ENCODE measurements at regions not wholly inside any gene's neighbourhood (a gene's known extent, or its start where the extent isn't known, plus 50 kb on each side); places are given as distances from the start of the nearest gene placed in this dataset.

DNA sequence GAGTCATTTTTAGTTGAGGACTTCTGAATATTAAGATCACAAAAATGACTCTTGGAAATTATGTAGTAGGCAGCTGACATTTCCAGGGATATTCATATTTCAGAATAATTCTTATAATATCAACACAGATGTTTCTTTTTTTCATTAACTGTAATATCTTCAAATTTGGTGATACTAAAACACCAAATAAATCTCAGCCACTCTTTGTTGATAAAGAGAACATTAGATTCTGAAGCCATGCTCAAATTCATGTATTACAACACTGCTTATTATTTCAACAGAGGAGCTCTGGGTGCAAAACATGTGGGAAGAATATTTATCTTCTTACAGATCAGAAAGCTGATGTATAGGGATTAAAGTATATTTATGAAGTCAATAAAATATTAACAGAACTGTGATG, 355.4 kb downstream of the CRPPA start:
- DNase-seq (ENCODE audit: low read depth in 4 of 4, low spot score in 1 of 4) = no peak

DNA sequence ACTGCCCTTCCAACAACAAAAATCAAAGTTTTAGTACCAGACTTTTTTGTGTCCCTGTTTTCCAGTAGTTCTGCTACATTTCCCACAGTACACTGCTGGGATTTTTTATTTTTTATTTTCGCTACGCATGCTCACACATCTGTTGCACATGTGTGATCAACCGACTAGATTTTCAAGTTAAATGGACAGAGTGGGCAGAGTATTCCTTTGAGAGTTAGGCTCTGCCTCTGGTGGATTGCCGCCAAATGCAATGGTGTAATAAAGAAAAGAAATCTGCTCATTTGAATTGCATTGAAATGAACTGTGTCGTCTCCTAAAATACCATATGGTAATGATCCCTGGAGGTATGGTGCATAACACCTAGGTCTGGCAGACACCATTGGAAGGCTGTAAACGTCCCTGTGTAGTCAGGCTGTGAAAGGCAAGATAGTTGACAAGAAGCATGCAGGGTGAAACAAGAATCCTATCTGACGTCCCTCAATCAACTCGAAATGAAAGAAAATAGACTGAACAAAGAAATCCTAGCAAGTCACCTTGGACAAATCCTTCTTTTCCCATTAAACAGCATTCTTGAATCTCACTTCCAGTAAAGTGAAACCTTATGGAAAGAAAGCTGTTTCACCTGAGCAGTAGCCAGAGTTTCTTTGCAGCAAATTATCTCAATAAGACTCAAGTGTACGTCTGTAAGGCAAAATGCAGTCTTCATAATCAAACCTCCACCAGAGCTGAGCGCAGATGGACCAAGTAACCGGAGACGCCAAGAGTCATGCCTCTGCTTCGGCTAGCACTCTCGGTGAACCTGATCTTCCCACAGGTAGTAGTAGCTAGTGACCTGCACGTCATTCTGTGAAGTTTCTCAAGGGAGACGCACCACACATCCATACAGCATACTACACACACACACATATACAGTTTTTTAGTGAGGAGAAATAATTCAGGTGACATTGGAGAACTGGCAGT, 357.3 kb downstream of the CRPPA start:
- DNase-seq (ENCODE audit: low read depth in 4 of 4, low spot score in 1 of 4) = no peak

DNA sequence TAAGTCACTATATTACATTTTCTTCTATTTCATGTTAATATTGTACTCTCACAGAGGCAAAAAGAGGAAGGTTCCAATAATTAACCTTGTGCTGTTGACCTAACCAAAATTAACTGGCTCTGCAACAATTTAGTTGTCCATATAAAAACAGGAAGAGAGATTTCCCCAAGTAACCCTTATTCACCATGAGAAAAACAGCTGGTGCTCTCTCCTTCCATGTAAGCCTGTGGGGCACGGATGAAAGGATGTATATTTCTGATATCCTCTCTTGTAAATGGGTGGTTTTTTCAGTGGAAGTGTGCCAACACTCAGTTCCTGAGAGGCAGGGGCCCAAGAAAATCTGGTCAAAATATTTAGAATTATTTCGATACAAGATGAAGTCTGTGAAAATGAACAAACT, 358.1 kb downstream of the CRPPA start:
- no peak for DNase-seq (ENCODE audit: low read depth in 4 of 4, low spot score in 1 of 4)

DNA sequence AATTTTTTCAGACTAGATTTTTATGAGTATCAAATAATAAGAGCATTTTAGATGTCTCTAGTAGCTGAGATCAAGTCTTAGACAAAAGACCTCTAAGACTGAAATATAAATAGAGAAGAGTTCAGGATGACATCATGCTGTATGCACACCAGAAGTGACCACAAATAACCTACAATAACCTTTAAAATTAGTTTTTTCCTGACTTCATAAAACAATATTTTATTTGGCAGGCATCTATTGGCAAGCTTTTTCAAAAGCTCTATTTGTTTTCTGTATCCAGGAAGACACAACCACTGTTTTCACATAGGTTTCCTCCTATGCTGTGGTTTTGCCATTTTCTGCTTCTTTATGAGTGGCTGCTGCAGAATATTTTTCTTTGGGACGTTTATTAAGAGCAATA, 359.1 kb downstream of the CRPPA start:
- no peak for DNase-seq (ENCODE audit: low read depth in 4 of 4, low spot score in 1 of 4)

DNA sequence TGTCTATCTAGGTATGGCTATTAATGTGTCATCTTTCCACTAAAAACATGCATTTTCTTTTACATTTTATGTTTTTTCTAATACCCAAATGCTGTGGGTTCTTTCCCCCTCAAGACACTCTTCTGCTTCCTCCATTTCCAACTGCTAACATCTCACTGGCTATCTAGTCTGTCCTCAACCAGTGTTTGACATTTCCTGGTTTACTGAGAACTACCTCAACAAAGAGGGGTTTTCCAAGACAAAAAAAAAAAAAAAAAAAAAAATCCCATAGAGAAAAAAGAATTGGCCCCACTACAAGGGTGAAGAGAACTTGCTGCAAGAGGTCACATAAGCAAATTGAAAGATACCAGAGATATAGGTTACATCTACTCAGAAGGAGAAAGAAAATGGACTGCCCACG, 359.7 kb downstream of the CRPPA start:
- DNase-seq (ENCODE audit: low read depth in 4 of 4, low spot score in 1 of 4) = no peak

DNA sequence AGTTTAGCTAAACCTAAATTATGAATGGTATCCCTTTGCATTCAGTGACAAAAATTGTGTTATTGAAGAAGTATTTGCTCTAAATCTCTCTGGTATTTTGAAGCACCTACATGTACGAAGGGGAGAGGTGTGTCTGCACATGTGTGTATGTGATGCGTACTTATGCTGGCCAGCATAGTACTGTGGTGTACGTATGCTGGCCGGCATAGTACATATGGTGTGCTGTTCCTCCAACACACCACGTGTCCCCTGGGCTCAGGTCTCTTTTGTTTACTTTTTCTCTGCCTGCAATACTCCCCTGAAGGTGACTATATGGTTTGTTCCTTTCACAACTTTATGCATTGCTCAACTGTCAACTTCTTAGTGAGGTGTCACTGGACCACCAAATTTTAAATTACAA, 360.3 kb downstream of the CRPPA start:
- DNase-seq (ENCODE audit: low read depth in 4 of 4, low spot score in 1 of 4) = no peak

DNA sequence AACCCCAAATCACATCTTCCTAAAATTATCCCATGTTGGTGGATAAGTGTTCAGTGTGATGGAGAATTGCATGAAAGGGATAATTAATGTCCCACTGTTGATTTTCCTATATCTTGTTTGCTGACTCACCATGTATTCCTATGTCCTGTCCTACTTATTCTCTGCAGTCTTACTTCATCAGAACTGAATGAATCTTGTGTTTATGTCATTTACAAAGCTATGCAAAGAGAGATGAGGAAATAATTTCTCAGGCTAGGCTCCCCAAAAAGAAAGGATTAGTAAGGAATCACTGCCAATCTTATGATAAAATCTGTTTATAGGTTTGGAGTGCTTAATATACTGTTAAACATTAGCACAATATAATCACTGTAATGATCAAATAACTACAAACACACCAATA, 360.8 kb downstream of the CRPPA start:
- DNase-seq (ENCODE audit: low read depth in 4 of 4, low spot score in 1 of 4) = no peak

DNA sequence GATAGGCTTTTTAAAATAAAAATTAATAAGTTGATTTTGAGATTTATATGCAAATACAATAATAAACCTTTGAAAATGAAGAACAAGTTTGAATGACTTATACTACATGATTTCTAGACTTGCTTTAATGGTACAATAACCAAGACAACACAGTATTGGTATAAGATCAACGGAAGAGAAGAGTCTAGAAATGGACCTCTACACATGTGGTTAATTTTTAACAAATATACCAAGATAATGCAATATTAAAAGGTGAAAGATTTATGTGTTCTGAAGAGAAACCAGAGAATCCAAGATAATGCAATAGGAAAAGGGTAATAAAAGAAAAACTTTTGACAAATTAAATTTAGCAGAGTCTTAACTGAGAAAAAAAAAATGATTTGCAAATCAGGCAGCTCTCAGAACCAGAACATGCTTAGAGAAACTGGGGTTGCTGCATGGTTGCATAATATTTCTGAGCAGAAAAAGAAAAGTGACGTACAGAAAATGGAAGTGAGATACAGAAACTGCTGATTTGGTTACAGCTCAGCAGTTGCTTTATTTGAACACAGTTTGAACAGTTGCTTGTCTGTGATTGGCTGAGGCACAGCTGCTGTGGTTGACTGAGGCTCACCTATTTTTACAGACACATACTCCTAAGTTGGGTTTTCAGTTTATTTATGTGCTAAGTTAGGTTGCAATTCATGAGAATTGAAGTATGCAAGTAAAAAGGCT, 365.9 kb downstream of the CRPPA start:
- DNase-seq (ENCODE audit: low read depth in 4 of 4, low spot score in 1 of 4) = no peak

DNA sequence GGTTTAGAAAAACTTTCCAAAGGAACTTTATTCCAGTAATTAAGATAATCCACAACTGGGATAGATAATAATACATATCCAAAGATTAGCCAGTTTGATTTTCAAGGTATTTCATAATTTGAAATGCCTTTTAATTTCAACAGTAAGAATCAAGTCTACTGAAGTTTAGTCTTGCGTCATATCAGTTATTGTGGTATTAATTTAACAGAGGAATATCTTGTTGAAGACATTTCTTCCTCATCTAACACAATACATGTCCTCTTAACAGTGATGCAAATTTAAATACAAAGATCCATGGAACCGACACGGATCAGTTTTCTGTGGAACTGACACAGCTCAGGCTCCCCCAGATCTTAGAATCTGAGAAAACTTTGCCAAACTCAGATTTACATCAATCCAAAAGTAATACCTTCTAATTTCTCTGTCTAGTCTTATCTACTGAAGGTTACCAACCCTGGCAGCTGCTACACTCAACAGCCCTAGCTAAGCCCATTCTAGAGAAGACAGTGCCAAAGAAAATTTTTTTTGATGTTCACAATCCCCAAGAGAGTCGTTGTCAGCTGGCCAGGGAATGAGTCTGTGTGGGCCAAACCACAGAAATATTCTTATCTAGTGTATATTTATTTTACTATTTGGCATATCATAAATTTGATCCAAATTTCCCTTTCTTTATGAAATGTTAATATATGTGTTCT, 365.2 kb upstream of the MEOX2 start:
- DNase-seq (ENCODE audit: low read depth in 4 of 4, low spot score in 1 of 4) = no peak

DNA sequence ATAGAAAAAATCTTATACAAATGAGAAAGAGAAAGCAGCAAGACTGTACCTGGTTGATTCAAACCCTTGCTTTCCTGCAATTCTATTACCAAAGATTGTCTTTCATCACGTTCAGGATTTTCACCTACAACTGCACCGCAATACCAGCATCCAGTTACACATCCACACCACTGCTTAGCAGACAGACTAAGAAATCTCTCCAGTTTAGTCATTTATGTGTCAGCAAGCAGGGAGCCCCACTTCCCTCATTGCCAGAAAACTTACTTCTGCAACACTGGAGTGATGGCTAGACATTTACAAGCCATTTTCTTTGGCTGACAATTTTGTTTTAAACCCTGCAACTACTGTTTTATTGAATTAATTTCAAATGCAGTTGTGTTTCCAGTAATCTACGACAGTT, 359.6 kb upstream of the MEOX2 start:
- DNase-seq (ENCODE audit: low read depth in 4 of 4, low spot score in 1 of 4) = no peak

DNA sequence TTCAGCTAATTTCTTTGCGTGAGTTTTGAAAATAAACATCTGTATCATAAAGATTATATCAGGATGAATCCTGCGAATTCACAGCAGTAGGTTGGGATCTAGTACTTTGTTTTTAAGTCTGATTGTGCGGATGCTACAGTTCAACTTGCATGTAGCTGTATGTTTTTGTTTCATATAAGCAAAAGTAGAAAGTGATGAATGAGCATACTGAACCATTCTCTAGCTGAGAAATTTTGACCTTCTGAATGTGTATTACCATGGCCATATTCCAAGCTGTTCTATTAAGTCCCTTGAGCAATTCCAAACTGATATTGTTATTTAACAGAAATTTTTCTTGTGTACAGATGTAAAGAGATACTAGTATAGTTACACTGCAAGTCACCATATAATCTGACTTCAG, 358.8 kb upstream of the MEOX2 start:
- DNase-seq (ENCODE audit: low read depth in 4 of 4, low spot score in 1 of 4) = no peak

DNA sequence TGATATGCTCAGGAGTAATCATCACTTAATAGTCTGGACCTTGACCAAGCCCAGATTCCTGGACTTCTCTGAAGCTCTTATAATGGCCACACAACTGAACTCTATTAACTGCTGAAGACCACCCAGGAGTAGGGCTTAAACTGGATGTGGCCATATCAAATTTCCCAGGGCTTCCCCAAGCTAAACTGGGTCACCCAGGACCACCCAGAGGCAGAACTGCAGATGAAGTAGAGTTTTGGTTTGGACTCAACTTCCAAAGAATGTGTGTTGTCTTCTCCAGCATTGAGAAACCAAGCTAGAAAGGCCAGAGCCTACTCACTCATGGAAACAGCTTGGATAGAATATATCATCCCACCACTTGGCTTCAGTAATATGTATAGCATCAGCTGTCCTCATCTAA, 358.2 kb upstream of the MEOX2 start:
- DNase-seq (ENCODE audit: low read depth in 4 of 4, low spot score in 1 of 4) = no peak

DNA sequence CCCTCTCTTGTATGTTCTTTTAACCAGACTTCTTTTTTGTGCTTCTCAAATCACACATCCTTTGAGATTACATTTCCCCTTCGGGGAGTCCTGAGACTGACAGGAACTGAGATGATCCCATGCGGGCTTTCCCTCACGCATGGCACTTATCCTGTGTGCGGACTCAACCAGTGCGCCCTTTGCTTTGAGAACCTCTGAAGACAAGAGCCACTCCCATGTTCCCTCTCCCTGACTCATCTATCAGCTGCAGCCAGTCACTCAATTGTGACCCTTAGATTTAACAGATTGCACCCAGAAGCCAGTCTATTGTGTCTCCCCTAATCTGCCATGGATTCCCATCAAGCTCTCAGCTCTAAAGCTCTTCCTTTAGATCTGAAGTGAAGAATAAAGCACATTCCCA, 353.9 kb upstream of the MEOX2 start:
- no peak for DNase-seq (ENCODE audit: low read depth in 4 of 4, low spot score in 1 of 4)

DNA sequence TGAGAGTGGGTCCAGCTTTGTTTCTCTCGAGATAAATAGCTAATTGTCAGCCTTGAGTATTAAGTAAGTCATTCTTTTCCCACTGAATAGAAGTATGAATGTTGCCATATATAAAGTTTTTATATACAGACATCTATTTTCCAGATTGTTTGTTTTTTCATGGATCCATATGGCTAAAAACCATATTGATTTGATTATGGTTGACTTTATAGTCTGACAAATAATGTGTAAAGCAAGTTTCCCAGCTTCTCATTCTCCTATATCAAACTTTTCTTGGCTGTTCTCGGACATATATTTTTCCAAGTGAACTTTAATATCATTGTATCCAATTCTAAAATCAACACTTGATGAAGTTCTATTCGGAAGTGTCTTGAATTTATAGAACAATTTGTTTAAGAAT, 352.4 kb upstream of the MEOX2 start:
- no peak for DNase-seq (ENCODE audit: low read depth in 4 of 4, low spot score in 1 of 4)

DNA sequence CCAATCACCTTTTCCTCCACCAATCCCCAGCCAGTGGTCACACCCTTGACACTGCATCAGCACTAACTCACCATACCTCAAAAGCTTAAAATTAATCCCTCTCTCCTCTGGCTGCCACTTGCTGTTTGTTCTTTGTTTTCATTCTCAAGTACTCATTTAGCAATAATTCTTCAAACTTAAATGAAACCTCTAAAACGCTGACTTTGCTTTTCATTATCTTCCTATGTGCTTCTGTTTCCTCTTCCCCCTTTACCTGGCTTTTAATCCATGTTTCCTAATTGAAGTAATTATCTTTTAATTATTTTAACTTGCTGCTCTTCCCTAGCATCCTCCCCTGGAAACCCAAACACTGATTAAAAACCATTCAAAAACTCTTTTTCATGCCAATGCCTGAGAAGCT, 348.9 kb upstream of the MEOX2 start:
- no peak for DNase-seq (ENCODE audit: low read depth in 4 of 4, low spot score in 1 of 4)

DNA sequence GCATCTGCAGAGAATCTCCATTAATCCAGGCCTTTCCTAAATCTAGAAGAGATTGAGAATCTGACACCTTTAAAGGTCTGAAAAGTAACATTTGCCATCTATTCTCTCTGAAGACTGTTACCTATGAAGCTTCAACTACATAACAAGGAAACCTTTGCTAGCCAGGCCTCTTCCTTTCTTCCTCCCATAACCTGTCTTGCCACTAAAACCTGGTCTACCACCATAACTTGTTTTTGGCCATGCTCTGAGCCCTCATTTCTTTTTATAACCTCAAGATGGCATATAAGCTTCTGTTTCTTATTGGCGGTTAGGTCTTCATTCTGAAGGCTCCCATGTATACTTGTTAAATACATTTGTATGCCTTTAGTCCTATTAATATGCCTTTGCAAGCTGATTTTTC, 348.4 kb upstream of the MEOX2 start:
- no peak for DNase-seq (ENCODE audit: low read depth in 4 of 4, low spot score in 1 of 4)

DNA sequence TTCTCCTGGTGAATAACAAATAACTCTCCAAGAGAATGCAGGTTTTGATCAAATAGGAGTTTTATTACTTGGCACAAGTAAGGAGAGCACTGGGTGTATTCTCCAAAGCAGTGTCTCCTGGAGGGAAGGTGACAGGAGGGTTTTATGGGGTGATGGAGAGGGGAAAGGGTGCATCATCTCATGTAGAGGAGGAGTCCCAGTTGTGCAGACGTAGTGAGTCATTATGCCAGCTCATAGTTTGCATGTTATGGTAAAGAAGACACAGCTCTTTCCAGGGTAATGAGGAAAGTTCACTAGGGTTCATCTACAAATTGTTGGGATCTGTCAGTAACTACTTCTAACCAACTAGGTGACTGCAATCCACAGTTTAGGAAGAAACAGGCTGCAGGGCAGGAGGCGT, 347.9 kb upstream of the MEOX2 start:
- no peak for DNase-seq (ENCODE audit: low read depth in 4 of 4, low spot score in 1 of 4)

DNA sequence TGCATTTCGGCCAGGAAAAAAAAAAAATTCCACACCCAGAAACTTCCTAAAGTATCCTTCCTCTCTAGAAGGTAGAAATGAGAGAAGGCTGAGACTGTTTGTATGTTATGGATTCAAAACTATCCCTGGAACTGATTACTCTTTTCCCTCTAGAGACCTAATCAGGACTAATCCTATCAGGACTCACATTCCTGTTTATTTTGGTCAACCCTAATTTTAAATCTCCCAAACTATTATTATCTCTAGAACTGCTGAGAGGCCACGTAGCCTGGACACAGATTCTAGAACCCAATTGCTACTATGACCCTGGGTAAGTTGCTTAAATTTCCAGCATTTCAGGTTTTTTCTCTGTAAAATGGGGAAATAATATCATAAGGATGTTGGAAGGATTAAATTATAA, 346.8 kb upstream of the MEOX2 start:
- no peak for DNase-seq (ENCODE audit: low read depth in 4 of 4, low spot score in 1 of 4)

DNA sequence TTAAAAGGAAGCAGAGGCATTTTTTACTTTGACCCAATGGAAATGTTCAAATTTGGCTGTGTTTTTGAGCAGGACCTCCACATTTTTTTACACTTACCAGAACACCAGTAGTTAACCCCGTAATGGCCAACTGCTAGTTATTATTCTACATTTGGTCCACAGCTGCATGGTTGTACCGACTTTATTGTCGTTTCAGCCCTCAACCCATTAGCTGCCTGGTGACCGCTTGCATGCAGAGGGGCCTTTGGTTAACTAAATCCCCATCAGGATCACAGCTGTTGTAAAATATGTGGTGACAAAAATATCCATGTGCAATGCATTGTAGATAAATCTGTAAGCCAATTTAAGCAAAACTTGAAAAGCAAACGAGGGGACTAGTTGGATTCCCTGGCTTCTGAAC, 342.2 kb upstream of the MEOX2 start:
- no peak for DNase-seq (ENCODE audit: low read depth in 4 of 4, low spot score in 1 of 4)

DNA sequence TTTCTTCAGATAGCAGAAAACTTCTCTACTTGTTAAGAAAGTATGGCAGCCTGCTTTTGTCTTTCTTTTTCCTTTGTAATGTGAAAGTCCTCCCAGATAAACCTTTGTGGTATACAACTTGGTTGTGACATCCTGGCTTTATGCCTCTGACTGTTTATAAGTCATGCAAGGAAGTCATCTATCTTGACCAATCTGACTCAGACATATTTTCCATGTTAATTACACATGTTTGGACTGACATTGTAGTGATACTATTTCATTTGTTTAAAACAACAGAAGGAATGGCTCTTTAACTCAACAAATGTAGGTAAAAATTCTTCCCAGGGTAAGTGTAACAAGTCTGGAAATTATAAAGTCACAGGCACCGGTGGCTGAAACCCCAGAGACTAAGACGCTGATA, 341.6 kb upstream of the MEOX2 start:
- DNase-seq (ENCODE audit: low read depth in 4 of 4, low spot score in 1 of 4) = no peak

DNA sequence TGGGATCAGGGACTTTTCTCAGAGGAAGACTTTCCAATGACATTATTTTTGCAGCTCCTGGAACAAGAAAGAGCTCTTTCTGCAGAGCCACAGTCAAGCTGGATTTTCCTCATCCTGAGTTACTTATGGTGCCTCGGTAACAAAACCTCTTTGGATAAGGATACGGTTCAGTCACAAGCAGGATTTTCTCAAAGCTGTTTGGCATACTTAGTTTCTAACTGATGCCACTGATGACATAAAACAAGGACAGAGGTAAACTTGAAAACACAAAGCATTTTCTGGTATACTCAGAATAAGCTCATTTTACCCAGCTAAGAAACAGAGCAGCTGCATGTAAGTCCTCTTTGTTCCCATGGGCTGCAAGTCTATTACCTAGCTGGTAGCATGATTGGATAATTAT, 340.9 kb upstream of the MEOX2 start:
- DNase-seq (ENCODE audit: low read depth in 4 of 4, low spot score in 1 of 4) = no peak
